Activated CD4-positive, alpha-beta memory T cell treated with anti-CD3 and anti-CD28 coated beads for 36 hours (primary cell): ENCODE measurements at regions not wholly inside any gene's neighbourhood (a gene's known extent, or its start where the extent isn't known, plus 50 kb on each side); places are given as distances from the start of the nearest gene placed in this dataset.

Experiments
- CTCF ChIA-PET: fragments of 350-600 bp; sonication (Branson Sonifier 250); formaldehyde crosslinking; loops from one replicate; lab custom pipeline; 2021; ENCODE audit warnings: antibody characterized with exemption, inconsistent platforms; lab: Charles Lee
- POLR2A ChIA-PET: fragments of 350-600 bp; sonication (Branson Sonifier 250); formaldehyde crosslinking; loops from one replicate; lab custom pipeline; 2021; ENCODE audit warnings: antibody characterized with exemption; lab: Charles Lee
- DNase-seq: peaks from one replicate; pipeline ENCODE4 v3.0.0-alpha.2; 2020
- H3K27ac Mint-ChIP-seq: one replicate; pipeline ENCODE4 v1.8.0; 2021; ENCODE audit warnings: mixed read lengths
- H3K27me3 Mint-ChIP-seq: one replicate; pipeline ENCODE4 v1.8.0; 2021; ENCODE audit warnings: mixed read lengths
- H3K36me3 Mint-ChIP-seq: one replicate; pipeline ENCODE4 v1.8.0; 2021; ENCODE audit warnings: mixed read lengths
- H3K4me1 Mint-ChIP-seq: one replicate; pipeline ENCODE4 v1.8.0; 2021; ENCODE audit warnings: low read depth, mixed read lengths
- H3K4me3 Mint-ChIP-seq: one replicate; pipeline ENCODE4 v1.8.0; 2021; ENCODE audit warnings: mild to moderate bottlenecking, mixed read lengths
- H3K9me3 Mint-ChIP-seq: one replicate; pipeline ENCODE4 v1.8.0; 2021; ENCODE audit warnings: mixed read lengths
- intact Hi-C: fragments of 100-400 bp; cut with micrococcal nuclease; formaldehyde crosslinking; loops from one replicate; pipeline ENCODE4 v1.15.1; 2023

- Mint-ChIP-seq H3K9me3 (peaks cover 3% of the 10 kb centered on the region), H3K27ac (no peak overlapping the region), H3K4me3 (no peak overlapping the region), H3K4me1 (no peaks in the 10 kb centered on the region), H3K27me3 (peaks cover 8% of the 10 kb centered on the region), H3K36me3 (no peaks in the 10 kb centered on the region)
- no peak for DNase-seq
- intact Hi-C loops: no loop called here
- ChIA-PET POLR2A (no interaction called here), CTCF (no interaction called here)
Observed at GRCh38 chr7:28336806-28337205, 75.5 kb upstream of the CREB5 start.

- Mint-ChIP-seq H3K9me3 (peaks cover 3% of the 10 kb centered on the region), H3K36me3 (no peaks in the 10 kb centered on the region), H3K4me3 (no peak overlapping the region), H3K27me3 (peaks cover 8% of the 10 kb centered on the region), H3K4me1 (no peaks in the 10 kb centered on the region), H3K27ac (no peak overlapping the region)
- CTCF ChIA-PET: no interaction called here
- intact Hi-C loops: no loop called here
- no peak for DNase-seq
- POLR2A ChIA-PET: no interaction called here
Observed at GRCh38 chr7:28338041-28338440, 74.3 kb upstream of the CREB5 start.

GRCh38 chr7:28343462-28343861, 68.9 kb upstream of the CREB5 start:
- H3K4me1 Mint-ChIP-seq: no peaks in the 10 kb centered on the region

GRCh38 chr7:28346256-28346655, 66.1 kb upstream of the CREB5 start:
- H3K9me3 Mint-ChIP-seq: no peaks in the 10 kb centered on the region
- ChIA-PET POLR2A (no interaction called here), CTCF (no interaction called here)
- intact Hi-C loops: no loop called here
- H3K27ac Mint-ChIP-seq: no peak overlapping the region
- no peak for DNase-seq
- H3K36me3 Mint-ChIP-seq: no peaks in the 10 kb centered on the region
- H3K4me3 Mint-ChIP-seq: no peak overlapping the region
- no peaks in the 10 kb centered on the region for H3K4me1 Mint-ChIP-seq
- peaks cover 13% of the 10 kb centered on the region for H3K27me3 Mint-ChIP-seq

More at GRCh38 chr7:28343462-28343861, 68.9 kb upstream of the CREB5 start:
- no peaks in the 10 kb centered on the region for H3K9me3 Mint-ChIP-seq
- no peaks in the 10 kb centered on the region for H3K36me3 Mint-ChIP-seq
- H3K4me3 Mint-ChIP-seq: no peak overlapping the region
- ChIA-PET CTCF (no interaction called here), POLR2A (no interaction called here)
- H3K27me3 Mint-ChIP-seq: peaks cover 18% of the 10 kb centered on the region
- H3K27ac Mint-ChIP-seq: no peak overlapping the region
- no peak for DNase-seq
- intact Hi-C loops: no loop called here

GRCh38 chr7:28346676-28347363, 65.5 kb upstream of the CREB5 start:
- ChIA-PET CTCF (interaction anchor here (1.1 kb wide), 1 partner anchor 15 kb away, joined by 4 read pairs; no protein-coding TSS in a partner anchor), POLR2A (no interaction called here)
- H3K4me1 Mint-ChIP-seq: no peaks in the 10 kb centered on the region
- DNase-seq: no peak
- intact Hi-C loops: no loop called here
- H3K27me3 Mint-ChIP-seq: peaks cover 13% of the 10 kb centered on the region
- H3K9me3 Mint-ChIP-seq: no peaks in the 10 kb centered on the region
- no peak overlapping the region for H3K27ac Mint-ChIP-seq
- no peak overlapping the region for H3K4me3 Mint-ChIP-seq
- no peaks in the 10 kb centered on the region for H3K36me3 Mint-ChIP-seq

- Mint-ChIP-seq H3K36me3 (no peaks in the 10 kb centered on the region), H3K9me3 (no peaks in the 10 kb centered on the region), H3K27ac (no peak overlapping the region), H3K27me3 (peaks cover 13% of the 10 kb centered on the region), H3K4me1 (no peaks in the 10 kb centered on the region), H3K4me3 (no peak overlapping the region)
- CTCF ChIA-PET: interaction anchor here (1.0 to 1.3 kb wide), 3 partner anchors 10 to 51 kb away, joined by 3 to 4 read pairs (median 3); no protein-coding TSS in a partner anchor
- intact Hi-C loops: no loop called here
- POLR2A ChIA-PET: no interaction called here
- DNase-seq: no peak
Observed at GRCh38 chr7:28347475-28348318, 64.6 kb upstream of the CREB5 start.

- ChIA-PET CTCF (interaction anchor here (1.3 kb wide), 1 partner anchor 52 kb away, joined by 3 read pairs; no protein-coding TSS in a partner anchor), POLR2A (no interaction called here)
- Mint-ChIP-seq H3K4me1 (no peaks in the 10 kb centered on the region), H3K9me3 (no peaks in the 10 kb centered on the region), H3K27me3 (peaks cover 11% of the 10 kb centered on the region), H3K4me3 (no peak overlapping the region), H3K36me3 (no peaks in the 10 kb centered on the region), H3K27ac (no peak overlapping the region)
- DNase-seq: no peak
- intact Hi-C loops: no loop called here
Observed at GRCh38 chr7:28348636-28349035, 63.7 kb upstream of the CREB5 start.

GRCh38 chr7:28349637-28350036, 62.7 kb upstream of the CREB5 start:
- ChIA-PET CTCF (no interaction called here), POLR2A (no interaction called here)
- intact Hi-C loops: no loop called here
- H3K27me3 Mint-ChIP-seq: peaks cover 4% of the 10 kb centered on the region
- no peak for DNase-seq
- no peaks in the 10 kb centered on the region for H3K36me3 Mint-ChIP-seq
- no peaks in the 10 kb centered on the region for H3K9me3 Mint-ChIP-seq
- H3K4me1 Mint-ChIP-seq: no peaks in the 10 kb centered on the region
- no peak overlapping the region for H3K4me3 Mint-ChIP-seq
- no peak overlapping the region for H3K27ac Mint-ChIP-seq

- no peak overlapping the region for H3K4me3 Mint-ChIP-seq
- H3K36me3 Mint-ChIP-seq: no peaks in the 10 kb centered on the region
- DNase-seq: no peak
- H3K9me3 Mint-ChIP-seq: no peaks in the 10 kb centered on the region
- H3K27me3 Mint-ChIP-seq: no peaks in the 10 kb centered on the region
- ChIA-PET POLR2A (no interaction called here), CTCF (no interaction called here)
- H3K4me1 Mint-ChIP-seq: no peaks in the 10 kb centered on the region
- no peak overlapping the region for H3K27ac Mint-ChIP-seq
- intact Hi-C loops: no loop called here
Observed at GRCh38 chr7:28350662-28351061, 61.7 kb upstream of the CREB5 start.

- no peak overlapping the region for H3K4me3 Mint-ChIP-seq
- H3K27ac Mint-ChIP-seq: no peak overlapping the region
- H3K27me3 Mint-ChIP-seq: peaks cover 3% of the 10 kb centered on the region
- no peak for DNase-seq
- no peaks in the 10 kb centered on the region for H3K9me3 Mint-ChIP-seq
- no peaks in the 10 kb centered on the region for H3K36me3 Mint-ChIP-seq
- H3K4me1 Mint-ChIP-seq: no peaks in the 10 kb centered on the region
- intact Hi-C loops: no loop called here
- ChIA-PET POLR2A (no interaction called here), CTCF (no interaction called here)
Observed at GRCh38 chr7:28351450-28351849, 60.9 kb upstream of the CREB5 start.

- CTCF ChIA-PET: no interaction called here
Observed at GRCh38 chr7:28354601-28355402, 57.5 kb upstream of the CREB5 start.

More at GRCh38 chr7:28354601-28355402, 57.5 kb upstream of the CREB5 start:
- H3K4me3 Mint-ChIP-seq: no peak overlapping the region
- no peaks in the 10 kb centered on the region for H3K4me1 Mint-ChIP-seq
- H3K36me3 Mint-ChIP-seq: no peaks in the 10 kb centered on the region
- H3K27me3 Mint-ChIP-seq: peaks cover 6% of the 10 kb centered on the region
- intact Hi-C loops: no loop called here
- no peak for DNase-seq
- no peak overlapping the region for H3K27ac Mint-ChIP-seq
- H3K9me3 Mint-ChIP-seq: no peaks in the 10 kb centered on the region
- POLR2A ChIA-PET: no interaction called here
